HTR-8/SVneo (cell line): ENCODE measurements at regions not wholly inside any gene's neighbourhood (a gene's known extent, or its start where the extent isn't known, plus 50 kb on each side); places are given as distances from the start of the nearest gene placed in this dataset.

Experiments used
- DNase-seq: peaks from one replicate; pipeline ENCODE4 v3.0.0; 2011; ENCODE audit warnings: low spot score, mixed read lengths; ENCODE audit not compliant: insufficient read length
- FAIRE-seq: peaks from 2 replicates; lab custom pipeline; 2011; peaks lifted over from hg19 to GRCh38; lab: Jason Lieb, UNC

DNA sequence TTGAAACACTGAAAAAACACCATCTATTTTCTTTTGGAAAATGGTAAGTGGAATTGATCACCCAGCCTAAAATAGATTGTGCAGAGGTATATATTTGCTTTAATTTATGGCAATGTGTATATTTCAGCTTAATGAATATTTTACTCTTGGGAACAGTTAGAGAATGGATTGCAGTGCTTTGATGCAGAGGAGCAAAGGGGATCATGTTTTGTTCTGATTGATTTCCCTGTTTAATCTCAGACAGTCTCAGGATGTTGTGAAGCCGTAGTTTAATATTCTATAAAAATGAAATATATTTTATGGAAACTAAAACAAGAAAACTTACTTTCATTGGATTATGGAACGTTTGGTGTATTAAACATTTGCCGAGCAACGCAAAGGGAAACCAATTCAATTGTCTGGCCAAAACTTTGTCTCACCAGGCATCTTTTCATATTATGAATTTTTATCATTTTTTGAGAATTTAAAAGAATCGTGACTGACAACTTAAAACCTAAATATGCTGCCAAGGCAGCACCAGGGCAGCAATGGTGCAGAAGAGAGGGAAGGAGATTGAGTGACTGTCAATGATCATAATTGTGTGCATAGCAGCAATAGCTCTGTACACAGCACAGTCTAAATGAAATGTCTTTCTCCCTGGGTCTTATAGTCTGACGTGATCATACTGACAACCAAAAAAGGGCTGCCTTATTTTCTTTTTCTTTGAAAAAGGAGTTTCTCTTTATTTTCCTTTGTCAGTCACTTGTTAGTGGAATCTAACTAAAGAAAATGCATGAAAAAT lies 105.5 kb upstream of the EPHA7 start:
- FAIRE-seq = no peak

DNA sequence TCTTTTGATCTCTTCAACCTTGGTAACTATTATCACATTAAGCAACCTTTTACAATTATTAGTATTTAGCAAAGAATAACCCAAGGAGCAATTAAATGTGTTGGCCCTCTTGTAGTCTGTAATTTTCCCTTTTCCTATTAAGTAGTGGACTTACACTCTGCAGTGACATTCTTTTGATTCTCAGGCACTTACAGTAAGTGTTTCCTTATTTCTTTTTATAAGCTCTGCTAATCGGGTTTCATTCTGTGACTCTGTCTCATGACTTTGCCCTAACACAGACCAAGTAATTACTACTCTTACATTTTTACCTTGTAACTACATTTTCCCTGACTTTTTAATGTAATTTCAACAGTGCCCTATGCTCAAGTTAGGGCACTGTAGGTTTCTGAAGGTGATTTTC lies 104.0 kb upstream of the EPHA7 start:
- FAIRE-seq (no peak), DNase-seq (no peak)

More for the DNA sequence above, 105.5 kb upstream of the EPHA7 start:
- DNase-seq = no peak

DNA sequence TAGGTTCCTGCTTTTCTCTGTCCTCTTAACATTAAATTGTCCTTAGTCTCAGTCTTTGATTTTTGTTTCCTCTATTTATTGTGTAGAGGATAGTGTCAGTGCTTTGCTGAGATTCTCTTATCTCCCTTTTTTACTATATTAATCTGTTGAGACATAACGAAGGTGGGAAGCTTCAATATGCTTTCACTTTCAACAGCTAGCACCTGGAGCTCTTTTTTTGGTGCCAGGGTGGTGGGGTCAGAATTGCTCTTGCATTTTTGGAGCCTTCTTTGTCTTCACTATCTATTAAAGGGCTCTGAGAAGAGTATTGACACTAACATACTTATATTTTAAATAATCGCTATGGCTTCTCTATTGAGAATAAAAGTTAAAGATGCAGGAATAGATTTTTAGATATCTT lies 97.1 kb upstream of the EPHA7 start:
- no peak for FAIRE-seq

GRCh38 chr6:93515736-93516135 lies 96.4 kb upstream of the EPHA7 start:
- FAIRE-seq = no peak
- DNase-seq = no peak

More for the DNA sequence above, 97.1 kb upstream of the EPHA7 start:
- no peak for DNase-seq

DNA sequence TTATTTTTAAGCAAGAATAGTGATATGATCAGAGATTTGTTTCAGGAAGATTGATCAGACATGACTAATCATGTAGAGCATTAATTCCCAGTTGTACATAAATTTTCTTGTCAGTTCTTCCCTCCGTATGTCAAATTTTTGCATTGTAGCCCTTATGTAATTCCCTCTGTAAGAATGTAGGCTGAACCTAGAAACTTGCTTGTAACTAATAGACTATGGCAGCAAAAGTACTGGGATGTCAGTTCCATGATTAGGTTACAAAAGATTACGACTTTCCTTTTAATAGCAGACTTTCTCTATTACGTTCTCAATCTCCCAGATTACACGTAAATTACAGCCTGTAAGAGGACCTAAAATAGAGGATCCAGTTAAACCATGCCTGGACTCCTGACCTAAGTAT lies 79.4 kb upstream of the EPHA7 start:
- DNase-seq (no peak), FAIRE-seq (no peak)

- DNase-seq = no peak
- FAIRE-seq = no peak
These were observed 77.2 kb upstream of the EPHA7 start for GRCh38 chr6:93496548-93496947.

- FAIRE-seq = no peak
These were observed 74.7 kb upstream of the EPHA7 start for GRCh38 chr6:93494057-93494456.

DNA sequence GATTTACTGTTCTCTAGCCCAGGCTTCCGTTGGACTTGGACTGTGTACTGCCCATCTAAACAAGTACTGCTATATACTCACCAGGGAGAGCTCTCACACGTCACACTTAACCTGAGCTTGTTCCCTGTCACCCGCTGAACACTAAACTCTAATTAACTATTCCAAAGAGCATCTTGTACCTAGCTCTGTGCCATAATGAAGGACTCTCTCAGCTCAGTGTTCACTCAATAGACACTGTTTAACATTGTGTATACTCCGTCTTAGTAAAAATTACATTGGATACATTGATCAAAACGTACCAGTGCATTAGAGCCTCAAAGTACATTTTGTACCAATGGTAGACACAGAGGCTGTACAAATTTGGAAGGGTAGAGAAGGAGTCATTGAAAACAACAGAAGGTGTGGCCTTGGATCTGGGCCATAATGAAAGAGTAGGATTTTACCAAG lies 55.4 kb upstream of the EPHA7 start:
- no peak for DNase-seq
- FAIRE-seq = no peak

More at GRCh38 chr6:93494057-93494456, 74.7 kb upstream of the EPHA7 start:
- DNase-seq = no peak

GRCh38 chr6:93471281-93471680 lies 51.9 kb upstream of the EPHA7 start:
- DNase-seq = no peak
- no peak for FAIRE-seq
